ENCODE measurements at regions not wholly inside any gene's neighbourhood (a gene's known extent, or its start where the extent isn't known, plus 50 kb on each side); places are given as distances from the start of the nearest gene placed in this dataset.

DNA sequence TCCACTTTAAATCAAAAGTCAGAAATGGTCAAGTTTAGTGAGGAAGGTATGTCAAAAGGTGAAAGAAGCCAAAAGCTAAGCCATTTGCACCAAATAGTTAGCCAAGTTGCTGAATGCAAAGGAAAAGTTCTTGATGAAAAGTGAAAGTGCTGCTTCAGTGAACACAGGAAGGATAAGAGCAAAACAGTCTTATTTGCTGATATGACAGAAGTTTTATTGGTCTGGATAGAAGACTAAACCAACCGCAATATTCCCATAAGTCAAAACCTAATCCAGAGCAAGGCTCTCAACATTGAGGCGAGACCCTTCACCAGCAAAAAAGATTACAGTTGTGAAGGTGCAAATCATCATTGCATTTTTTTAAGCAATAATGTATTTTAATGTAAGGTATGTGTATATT is 496.5 kb upstream of the LRATD1 start:
- Histone ChIP-seq H3K4me1 (replicated peaks in 1 of 2; ENCODE audit: control insufficient read depth in 2 of 2, insufficient read depth in 2 of 2, low read length in 2 of 2) (no peaks in the 10 kb centered on the region), H4K20me1 (replicated peaks; ENCODE audit: control insufficient read depth, insufficient read depth, low read length) (no peaks in the 10 kb centered on the region), H3K27me3 (ENCODE audit: control insufficient read depth in 2 of 2, insufficient read depth in 2 of 2, low read length in 2 of 2) (no peaks in the 10 kb centered on the region), H3K9me3 (replicated peaks; ENCODE audit: control insufficient read depth, insufficient read depth, low read depth, low read length) (no peaks in the 10 kb centered on the region), H3K9ac (ENCODE audit: insufficient read depth in 1 of 2, low read depth in 2 of 2, low read length in 2 of 2) (no peak overlapping the region), H3K4me3 (no peak overlapping the region), H3K36me3 (ENCODE audit: control insufficient read depth, insufficient read depth, low read length) (no peaks in the 10 kb centered on the region), H3K79me2 (ENCODE audit: control insufficient read depth, insufficient read depth, low read length) (no peaks in the 10 kb centered on the region), H3K9me1 (ENCODE audit: control insufficient read depth, insufficient read depth, low read length) (no peaks in the 10 kb centered on the region), H2AFZ (ENCODE audit: low read depth, low read length) (no peak overlapping the region), H3K4me2 (ENCODE audit: insufficient read depth, low read length) (no peak overlapping the region), H3K27ac (ENCODE audit: extremely low read depth, low read depth, low read length) (no peak overlapping the region)
- ChIA-PET POLR2A (no interaction called here), CTCF (ENCODE audit: low intra/inter-chr PET ratio) (no interaction called here)
- intact Hi-C loops (cut with micrococcal nuclease): no loop called here
- 3% methylated on average over 2 of the region's 2 CpGs for WGBS (ENCODE audit: insufficient coverage, low coverage, missing lambda C conversion rate)
- no peak for DNase-seq (ENCODE audit: extremely low read depth in 1 of 4, low spot score in 3 of 4)
- no peak for FAIRE-seq
- ATAC-seq: no peak
- TF ChIP-seq SIX5 (IDR thresholded peaks at IDR 0.05; ENCODE audit: borderline replicate concordance in 1 of 2, insufficient read depth in 1 of 2, low read depth in 1 of 2, low read length in 2 of 2): no peak
- TF ChIP-seq SNRNP70 (optimal IDR thresholded peaks at IDR 0.05; ENCODE audit: low read depth, low read length): no peak
- TF ChIP-seq MYC (IDR thresholded peaks at IDR 0.05; ENCODE audit: low read depth, low read length): no peak
- TF ChIP-seq MYC (CRISPR knock-in tag; IDR thresholded peaks at IDR 0.05; ENCODE audit: borderline replicate concordance, low read depth): no peak
- no peak for TF ChIP-seq ZNF77 (CRISPR knock-in tag; IDR thresholded peaks at IDR 0.05)
- TF ChIP-seq ZNF316 (IDR thresholded peaks at IDR 0.05): 0 out of 2 replicates have a peak, but pooled peaks have one; percentile 12
- TF ChIP-seq, protein P1, sequence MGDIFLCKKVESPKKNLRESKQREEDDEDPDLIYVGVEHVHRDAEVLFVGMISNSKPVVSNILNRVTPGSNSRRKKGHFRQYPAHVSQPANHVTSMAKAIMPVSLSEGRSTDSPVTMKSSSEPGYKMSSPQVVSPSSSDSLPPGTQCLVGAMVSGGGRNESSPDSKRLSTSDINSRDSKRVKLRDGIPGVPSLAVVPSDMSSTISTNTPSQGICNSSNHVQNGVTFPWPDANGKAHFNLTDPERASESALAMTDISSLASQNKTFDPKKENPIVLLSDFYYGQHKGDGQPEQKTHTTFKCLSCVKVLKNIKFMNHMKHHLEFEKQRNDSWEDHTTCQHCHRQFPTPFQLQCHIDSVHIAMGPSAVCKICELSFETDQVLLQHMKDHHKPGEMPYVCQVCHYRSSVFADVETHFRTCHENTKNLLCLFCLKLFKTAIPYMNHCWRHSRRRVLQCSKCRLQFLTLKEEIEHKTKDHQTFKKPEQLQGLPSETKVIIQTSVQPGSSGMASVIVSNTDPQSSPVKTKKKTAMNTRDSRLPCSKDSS (IDR thresholded peaks at IDR 0.05; ENCODE audit: low read depth, partially characterized antibody): no peak
- TF ChIP-seq NEUROD1 (IDR thresholded peaks at IDR 0.05; ENCODE audit: borderline replicate concordance, low read depth, low read length, partially characterized antibody): no peak
- in situ Hi-C loops (cut with MboI): no loop called here
- no TSS peak for BruUV-seq (replicated peaks)
